Gastrocnemius medialis (tissue), 4 donors: ENCODE measurements at regions not wholly inside any gene's neighbourhood (a gene's known extent, or its start where the extent isn't known, plus 50 kb on each side); places are given as distances from the start of the nearest gene placed in this dataset.

Experiments
- ATAC-seq, 2 donors: fragments of 150-250 bp; one replicate each; pipeline ENCODE4 v1.9.1; 2016
- DNase-seq, 2 donors: peaks; one replicate each; pipeline ENCODE4 v3.0.0-alpha.2; 2019
- H3K27ac ChIP-seq, 4 donors: fragments of 200-600 bp; sonication (generic); 1 replicate in 1 of 4; 2 replicates in 3 of 4; pipeline ENCODE4 v1.5.1; 2016 to 2018; ENCODE audit warnings: mild to moderate bottlenecking in 2 of 4, moderate library complexity in 1 of 4
- H3K27me3 ChIP-seq, 3 donors: fragments of 200-600 bp; sonication (generic) in 2 of 3; 1 replicate in 1 of 3; 2 replicates in 2 of 3; pipeline versions ENCODE4 v1.5.1 to v1.6.0; 2016 to 2019; ENCODE audit warnings: mild to moderate bottlenecking in 1 of 3, moderate library complexity in 1 of 3
- H3K36me3 ChIP-seq, 2 donors: fragments of 200-600 bp; sonication (generic) in 1 of 2; one replicate each; pipeline ENCODE4 v1.5.1; 2017 to 2018
- H3K4me1 ChIP-seq, 2 donors: fragments of 200-600 bp; sonication (generic) in 1 of 2; one replicate each; pipeline ENCODE4 v1.5.1; 2016 to 2017; ENCODE audit warnings: mild to moderate bottlenecking in 2 of 2
- H3K4me3 ChIP-seq, 4 donors: fragments of 200-600 bp; sonication (generic) in 3 of 4; 1 replicate in 1 of 4; 2 replicates in 3 of 4; pipeline ENCODE4 v1.5.1; 2016 to 2019; ENCODE audit warnings: mild to moderate bottlenecking in 2 of 4
- H3K9me3 ChIP-seq, 3 donors: fragments of 200-600 bp; sonication (generic) in 2 of 3; 1 replicate in 1 of 3; 2 replicates in 2 of 3; pipeline ENCODE4 v1.5.1; 2016 to 2019
- CTCF ChIP-seq, 5 experiments: fragments of 450-650 bp in 3 of 5; fragments of 200-600 bp in 2 of 5; sonication (generic) in 2 of 5; IDR thresholded peaks in 4 of 5; conservative IDR thresholded peaks in 1 of 5; 1 replicate in 4 of 5; 2 replicates in 1 of 5; pipeline ENCODE4 v1.5.1; 2016 to 2019; ENCODE audit warnings: antibody characterized with exemption in 5 of 5, mild to moderate bottlenecking in 3 of 5, moderate library complexity in 3 of 5
- POLR2A ChIP-seq, 2 donors: fragments of 450-650 bp; IDR thresholded peaks; one replicate each; pipeline ENCODE4 v1.6.1; 2017; ENCODE audit warnings: antibody characterized with exemption in 2 of 2, mild to moderate bottlenecking in 2 of 2, moderate library complexity in 2 of 2
- in situ Hi-C, 4 donors: fragments of 200-750 bp; cut with MboI; loops; one replicate each; pipeline versions ENCODE4 v1.15.0 to v1.8.0; 2017; ENCODE audit warnings: low sequenced_read_pairs in 4 of 4
- intact Hi-C: fragments of 100-400 bp; cut with DNase I; formaldehyde crosslinking; loops from one replicate; pipeline ENCODE4 v1.15.1; 2023; ENCODE audit warnings: low total_unique reads

GRCh38 chr11:10945196-10945595 is 87.3 kb upstream of the ZBED5 start:
- ATAC-seq (no peak), DNase-seq (no peak)
- H3K9me3 ChIP-seq: no peaks in the 10 kb centered on the region
- in situ Hi-C loops (loop anchor here in 1 of 4 donors (25.0 kb wide), 1 partner anchor 842 kb away; no protein-coding TSS in a partner anchor), intact Hi-C loops (no loop called here)
- TF ChIP-seq POLR2A (IDR thresholded peaks at IDR 0.05) (no peak), CTCF (IDR thresholded peaks at IDR 0.05 in 4 of 5, conservative IDR thresholded peaks at IDR 0.05 in 1 of 5) (no peak)
- H3K27ac ChIP-seq: no peak overlapping the region
- no peaks in the 10 kb centered on the region for H3K36me3 ChIP-seq
- H3K4me1 ChIP-seq: peaks cover 3 to 7% of the 10 kb centered on the region in 2 donors
- no peaks in the 10 kb centered on the region for H3K27me3 ChIP-seq
- no peak overlapping the region for H3K4me3 ChIP-seq

- no peak overlapping the region for H3K27ac ChIP-seq
- H3K27me3 ChIP-seq: no peaks in the 10 kb centered on the region
- peaks cover 3 to 7% of the 10 kb centered on the region in 2 donors for H3K4me1 ChIP-seq
- no peaks in the 10 kb centered on the region for H3K36me3 ChIP-seq
- H3K9me3 ChIP-seq: no peaks in the 10 kb centered on the region
- ATAC-seq: no peak
- in situ Hi-C loops (loop anchor here in 1 of 4 donors (25.0 kb wide), 1 partner anchor 843 kb away; no protein-coding TSS in a partner anchor), intact Hi-C loops (no loop called here)
- TF ChIP-seq POLR2A (IDR thresholded peaks at IDR 0.05) (no peak), CTCF (IDR thresholded peaks at IDR 0.05 in 4 of 5, conservative IDR thresholded peaks at IDR 0.05 in 1 of 5) (no peak)
- no peak overlapping the region for H3K4me3 ChIP-seq
- DNase-seq: no peak
Measured at GRCh38 chr11:10943968-10944367, 86.1 kb upstream of the ZBED5 start.

- TF ChIP-seq POLR2A (IDR thresholded peaks at IDR 0.05): no peak
- TF ChIP-seq CTCF (IDR thresholded peaks at IDR 0.05 in 4 of 5, conservative IDR thresholded peaks at IDR 0.05 in 1 of 5): no peak
- Histone ChIP-seq H3K4me1 (peaks cover 3 to 7% of the 10 kb centered on the region in 2 donors), H3K9me3 (no peaks in the 10 kb centered on the region), H3K27ac (no peak overlapping the region), H3K36me3 (no peaks in the 10 kb centered on the region), H3K27me3 (no peaks in the 10 kb centered on the region), H3K4me3 (no peak overlapping the region)
- intact Hi-C loops: no loop called here
- in situ Hi-C loops: loop anchor here in 1 of 4 donors (25.0 kb wide), 1 partner anchor 845 kb away; no protein-coding TSS in a partner anchor
- no peak for ATAC-seq
- no peak for DNase-seq
Measured at GRCh38 chr11:10942620-10943019, 84.8 kb upstream of the ZBED5 start.

GRCh38 chr11:10941871-10942270 is 84.0 kb upstream of the ZBED5 start:
- DNase-seq (no peak), ATAC-seq (no peak)
- Histone ChIP-seq H3K9me3 (no peaks in the 10 kb centered on the region), H3K27ac (no peak overlapping the region), H3K4me1 (peaks cover 3 to 7% of the 10 kb centered on the region in 2 donors), H3K4me3 (no peak overlapping the region), H3K27me3 (no peaks in the 10 kb centered on the region), H3K36me3 (no peaks in the 10 kb centered on the region)
- in situ Hi-C loops (loop anchor here in 1 of 4 donors (25.0 kb wide), 1 partner anchor 845 kb away; no protein-coding TSS in a partner anchor), intact Hi-C loops (no loop called here)
- no peak for TF ChIP-seq POLR2A (IDR thresholded peaks at IDR 0.05)
- no peak for TF ChIP-seq CTCF (IDR thresholded peaks at IDR 0.05 in 4 of 5, conservative IDR thresholded peaks at IDR 0.05 in 1 of 5)

GRCh38 chr11:10941414-10941813 is 83.6 kb upstream of the ZBED5 start:
- Histone ChIP-seq H3K4me3 (no peak overlapping the region), H3K27ac (no peak overlapping the region), H3K27me3 (no peaks in the 10 kb centered on the region), H3K9me3 (no peaks in the 10 kb centered on the region), H3K4me1 (peaks cover 3 to 7% of the 10 kb centered on the region in 2 donors), H3K36me3 (no peaks in the 10 kb centered on the region)
- TF ChIP-seq POLR2A (IDR thresholded peaks at IDR 0.05): no peak
- intact Hi-C loops: no loop called here
- DNase-seq (peak in 1 of 2 donors; percentile 42), ATAC-seq (peak; percentile 64 to 66)
- in situ Hi-C loops: loop anchor here in 1 of 4 donors (25.0 kb wide), 1 partner anchor 846 kb away; no protein-coding TSS in a partner anchor
